SK-N-SH treated with all-trans-retinoic acid at 6 μM for 48 hours (cell line): ENCODE measurements at regions not wholly inside any gene's neighbourhood (a gene's known extent, or its start where the extent isn't known, plus 50 kb on each side); places are given as distances from the start of the nearest gene placed in this dataset.

Experiments used
- ATAC-seq: fragments of 200-7000 bp; cut with Tn5 transposase; 3 replicates; pipeline ENCODE4 v1.9.1; 2020; ENCODE audit warnings: mild to moderate bottlenecking, moderate library complexity
- ARNTL ChIP-seq: fragments of 450-650 bp; formaldehyde crosslinking; IDR thresholded peaks from 2 replicates; pipeline ENCODE4 v1.5.0; 2020; ENCODE audit warnings: low read depth, mild to moderate bottlenecking, moderate library complexity, borderline replicate concordance
- BACH2 ChIP-seq: fragments of 250-450 bp; sonication (Bioruptor Pico); IDR thresholded peaks from 2 replicates; pipeline ENCODE4 v1.9.0; 2021; ENCODE audit warnings: mild to moderate bottlenecking, borderline replicate concordance
- CREB5 ChIP-seq: fragments of 250-450 bp; sonication (Bioruptor Pico); IDR thresholded peaks from 2 replicates; pipeline ENCODE4 v1.5.1; 2020; ENCODE audit warnings: low read depth, mild to moderate bottlenecking, moderate library complexity
- CSDC2 ChIP-seq: fragments of 250-450 bp; sonication (Bioruptor Pico); IDR thresholded peaks from 2 replicates; pipeline ENCODE4 v1.5.0; 2020; ENCODE audit warnings: mild to moderate bottlenecking, moderate library complexity
- ESRRG ChIP-seq: fragments of 250-450 bp; sonication (Bioruptor Pico); IDR thresholded peaks from 2 replicates; pipeline ENCODE4 v1.6.1; 2021; ENCODE audit warnings: mild to moderate bottlenecking
- GLIS3 ChIP-seq: fragments of 250-450 bp; sonication (Bioruptor Pico); IDR thresholded peaks from 2 replicates; pipeline ENCODE4 v1.5.0; 2020; ENCODE audit warnings: mild to moderate bottlenecking, moderate library complexity
- ISL1 ChIP-seq: fragments of 250-450 bp; sonication (Bioruptor Pico); IDR thresholded peaks from 2 replicates; pipeline ENCODE4 v2.1.2; 2022; ENCODE audit warnings: mild to moderate bottlenecking, moderate library complexity
- OSR1 ChIP-seq: fragments of 250-450 bp; sonication (Bioruptor Pico); IDR thresholded peaks from 2 replicates; pipeline ENCODE4 v1.8.0; 2022; ENCODE audit warnings: moderate library complexity, mild to moderate bottlenecking, inconsistent platforms
- PPARA ChIP-seq: fragments of 250-450 bp; sonication (Bioruptor Pico); IDR thresholded peaks from 2 replicates; pipeline ENCODE4 v1.5.0; 2020; ENCODE audit warnings: mild to moderate bottlenecking, borderline replicate concordance
- RARB ChIP-seq: fragments of 250-450 bp; sonication (Bioruptor Pico); IDR thresholded peaks from 2 replicates; pipeline ENCODE4 v1.8.0; 2021; ENCODE audit warnings: mild to moderate bottlenecking, moderate library complexity
- SNAI2 ChIP-seq: fragments of 250-450 bp; sonication (Bioruptor Pico); IDR thresholded peaks from 2 replicates; pipeline ENCODE4 v1.5.0; 2020; ENCODE audit warnings: mild to moderate bottlenecking, moderate library complexity
- TCF4 ChIP-seq: fragments of 250-450 bp; sonication (Bioruptor Pico); IDR thresholded peaks from 2 replicates; pipeline ENCODE4 v1.8.0; 2021; ENCODE audit warnings: mild to moderate bottlenecking, moderate library complexity, borderline replicate concordance
- TOX ChIP-seq: fragments of 250-450 bp; sonication (Bioruptor Pico); IDR thresholded peaks from 2 replicates; pipeline ENCODE4 v1.8.0; 2021; ENCODE audit warnings: mild to moderate bottlenecking, moderate library complexity, borderline replicate concordance
- ZC3H10 ChIP-seq: fragments of 250-450 bp; sonication (Bioruptor Pico); IDR thresholded peaks from 2 replicates; pipeline ENCODE4 v1.5.1; 2021; ENCODE audit warnings: mild to moderate bottlenecking, moderate library complexity
- ZFP30 ChIP-seq: fragments of 450-650 bp; formaldehyde crosslinking; IDR thresholded peaks from 2 replicates; pipeline ENCODE4 v1.5.0; 2022; ENCODE audit warnings: mild to moderate bottlenecking, moderate library complexity
- ZNF565 ChIP-seq: fragments of 450-650 bp; formaldehyde crosslinking; conservative IDR thresholded peaks from 2 replicates; pipeline ENCODE4 v1.5.0; 2020; ENCODE audit warnings: low read depth, mild to moderate bottlenecking, moderate library complexity
- ZNF70 ChIP-seq: fragments of 450-650 bp; formaldehyde crosslinking; IDR thresholded peaks from 2 replicates; pipeline ENCODE4 v1.5.0; 2020; ENCODE audit warnings: mild to moderate bottlenecking, moderate library complexity
- ZNF8 ChIP-seq: fragments of 450-650 bp; formaldehyde crosslinking; IDR thresholded peaks from 2 replicates; pipeline ENCODE4 v1.5.0; 2020; ENCODE audit warnings: mild to moderate bottlenecking, moderate library complexity
- TF ChIP-seq, protein P1 (sequence below): fragments of 250-450 bp; sonication (Bioruptor Pico); IDR thresholded peaks from 2 replicates; pipeline ENCODE4 v1.8.0; 2021; ENCODE audit warnings: low read depth, mild to moderate bottlenecking, moderate library complexity, borderline replicate concordance
- TF ChIP-seq, protein P2 (sequence below): fragments of 250-450 bp; sonication (Bioruptor Pico); IDR thresholded peaks from 2 replicates; pipeline ENCODE4 v1.5.1; 2021; ENCODE audit warnings: mild to moderate bottlenecking, moderate library complexity
- TF ChIP-seq, protein P3 (sequence below): fragments of 250-450 bp; sonication (Bioruptor Pico); IDR thresholded peaks from 2 replicates; pipeline ENCODE4 v1.8.0; 2020; ENCODE audit warnings: mild to moderate bottlenecking, moderate library complexity, borderline replicate concordance

DNA sequence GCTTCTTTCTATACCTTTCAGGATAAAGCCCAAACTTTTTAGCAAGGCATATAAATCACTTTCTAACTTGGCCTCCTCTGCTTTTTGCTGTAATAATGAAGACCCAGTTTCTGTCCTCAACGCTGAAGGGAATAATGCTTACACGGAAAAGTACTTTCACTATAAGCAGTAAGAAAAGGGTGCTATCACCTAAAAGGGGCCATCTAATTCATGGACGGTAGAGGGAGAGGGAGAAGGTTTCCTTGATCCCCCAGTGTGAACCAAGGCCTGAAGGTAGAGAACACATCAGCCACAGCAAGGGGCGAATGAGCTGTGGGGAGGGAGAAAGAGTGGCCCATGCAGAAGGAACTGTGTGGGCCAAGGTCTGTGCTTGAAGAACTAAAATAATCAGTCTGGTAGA lies 417.7 kb upstream of the CLINT1 start:
- no peak for TF ChIP-seq CREB5 (CRISPR knock-in tag)
- TF ChIP-seq ZNF8 (CRISPR knock-in tag): no peak
- no peak for TF ChIP-seq OSR1
- TF ChIP-seq TCF4: no peak
- no peak for TF ChIP-seq TOX (CRISPR knock-in tag)
- no peak for TF ChIP-seq BACH2 (CRISPR knock-in tag)
- TF ChIP-seq ZFP30 (CRISPR knock-in tag): no peak
- no peak for ATAC-seq

- TF ChIP-seq OSR1: no peak
- TF ChIP-seq, protein P1, sequence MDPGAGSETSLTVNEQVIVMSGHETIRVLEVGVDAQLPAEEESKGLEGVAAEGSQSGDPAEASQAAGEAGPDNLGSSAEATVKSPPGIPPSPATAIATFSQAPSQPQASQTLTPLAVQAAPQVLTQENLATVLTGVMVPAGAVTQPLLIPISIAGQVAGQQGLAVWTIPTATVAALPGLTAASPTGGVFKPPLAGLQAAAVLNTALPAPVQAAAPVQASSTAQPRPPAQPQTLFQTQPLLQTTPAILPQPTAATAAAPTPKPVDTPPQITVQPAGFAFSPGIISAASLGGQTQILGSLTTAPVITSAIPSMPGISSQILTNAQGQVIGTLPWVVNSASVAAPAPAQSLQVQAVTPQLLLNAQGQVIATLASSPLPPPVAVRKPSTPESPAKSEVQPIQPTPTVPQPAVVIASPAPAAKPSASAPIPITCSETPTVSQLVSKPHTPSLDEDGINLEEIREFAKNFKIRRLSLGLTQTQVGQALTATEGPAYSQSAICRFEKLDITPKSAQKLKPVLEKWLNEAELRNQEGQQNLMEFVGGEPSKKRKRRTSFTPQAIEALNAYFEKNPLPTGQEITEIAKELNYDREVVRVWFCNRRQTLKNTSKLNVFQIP (CRISPR knock-in tag): no peak
- TF ChIP-seq, protein P2, sequence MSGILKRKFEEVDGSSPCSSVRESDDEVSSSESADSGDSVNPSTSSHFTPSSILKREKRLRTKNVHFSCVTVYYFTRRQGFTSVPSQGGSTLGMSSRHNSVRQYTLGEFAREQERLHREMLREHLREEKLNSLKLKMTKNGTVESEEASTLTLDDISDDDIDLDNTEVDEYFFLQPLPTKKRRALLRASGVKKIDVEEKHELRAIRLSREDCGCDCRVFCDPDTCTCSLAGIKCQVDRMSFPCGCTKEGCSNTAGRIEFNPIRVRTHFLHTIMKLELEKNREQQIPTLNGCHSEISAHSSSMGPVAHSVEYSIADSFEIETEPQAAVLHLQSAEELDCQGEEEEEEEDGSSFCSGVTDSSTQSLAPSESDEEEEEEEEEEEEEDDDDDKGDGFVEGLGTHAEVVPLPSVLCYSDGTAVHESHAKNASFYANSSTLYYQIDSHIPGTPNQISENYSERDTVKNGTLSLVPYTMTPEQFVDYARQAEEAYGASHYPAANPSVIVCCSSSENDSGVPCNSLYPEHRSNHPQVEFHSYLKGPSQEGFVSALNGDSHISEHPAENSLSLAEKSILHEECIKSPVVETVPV (CRISPR knock-in tag): no peak
- TF ChIP-seq ARNTL (CRISPR knock-in tag): no peak
- ATAC-seq: no peak
These were observed 416.6 kb upstream of the CLINT1 start for GRCh38 chr5:158275511-158275910.

DNA sequence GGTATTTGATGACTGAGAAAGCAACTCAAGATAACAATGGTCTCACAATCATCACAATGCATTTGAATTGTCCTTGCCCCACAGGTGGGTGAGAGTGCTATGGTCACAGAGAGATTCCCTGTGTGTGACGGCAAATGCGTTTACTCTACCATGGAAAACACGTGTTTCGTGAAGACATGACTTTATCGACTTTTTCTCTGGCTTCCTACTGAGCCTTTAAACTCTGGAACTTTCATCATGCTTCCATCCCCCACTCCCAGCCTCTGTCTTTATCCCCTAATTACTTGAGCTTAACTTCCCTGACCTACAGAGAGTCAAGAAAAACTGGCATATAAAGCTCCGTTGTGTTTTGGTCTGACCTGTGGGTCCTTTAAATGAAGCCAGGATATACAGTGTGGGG lies 414.1 kb upstream of the CLINT1 start:
- no peak for ATAC-seq
- TF ChIP-seq SNAI2 (CRISPR knock-in tag) (no peak), ZC3H10 (CRISPR knock-in tag) (no peak), ZNF565 (CRISPR knock-in tag) (no peak), ZNF8 (CRISPR knock-in tag) (no peak), ISL1 (CRISPR knock-in tag) (no peak), CSDC2 (CRISPR knock-in tag) (no peak), CREB5 (CRISPR knock-in tag) (no peak), TCF4 (no peak), TOX (CRISPR knock-in tag) (no peak), RARB (CRISPR knock-in tag) (no peak), ZNF70 (CRISPR knock-in tag) (no peak), ESRRG (CRISPR knock-in tag) (no peak), GLIS3 (no peak)
- TF ChIP-seq, protein P1 (CRISPR knock-in tag): no peak
- TF ChIP-seq, protein P3, sequence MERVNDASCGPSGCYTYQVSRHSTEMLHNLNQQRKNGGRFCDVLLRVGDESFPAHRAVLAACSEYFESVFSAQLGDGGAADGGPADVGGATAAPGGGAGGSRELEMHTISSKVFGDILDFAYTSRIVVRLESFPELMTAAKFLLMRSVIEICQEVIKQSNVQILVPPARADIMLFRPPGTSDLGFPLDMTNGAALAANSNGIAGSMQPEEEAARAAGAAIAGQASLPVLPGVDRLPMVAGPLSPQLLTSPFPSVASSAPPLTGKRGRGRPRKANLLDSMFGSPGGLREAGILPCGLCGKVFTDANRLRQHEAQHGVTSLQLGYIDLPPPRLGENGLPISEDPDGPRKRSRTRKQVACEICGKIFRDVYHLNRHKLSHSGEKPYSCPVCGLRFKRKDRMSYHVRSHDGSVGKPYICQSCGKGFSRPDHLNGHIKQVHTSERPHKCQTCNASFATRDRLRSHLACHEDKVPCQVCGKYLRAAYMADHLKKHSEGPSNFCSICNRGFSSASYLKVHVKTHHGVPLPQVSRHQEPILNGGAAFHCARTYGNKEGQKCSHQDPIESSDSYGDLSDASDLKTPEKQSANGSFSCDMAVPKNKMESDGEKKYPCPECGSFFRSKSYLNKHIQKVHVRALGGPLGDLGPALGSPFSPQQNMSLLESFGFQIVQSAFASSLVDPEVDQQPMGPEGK (CRISPR knock-in tag): no peak

- TF ChIP-seq, protein P3 (CRISPR knock-in tag): no peak
- TF ChIP-seq, protein P1 (CRISPR knock-in tag): no peak
- TF ChIP-seq PPARA (CRISPR knock-in tag) (no peak), CREB5 (CRISPR knock-in tag) (no peak), GLIS3 (no peak), RARB (CRISPR knock-in tag) (no peak), ZNF70 (CRISPR knock-in tag) (no peak)
- TF ChIP-seq, all 23 proteins: peak for 0
- ATAC-seq: no peak
These were observed 413.5 kb upstream of the CLINT1 start for GRCh38 chr5:158272409-158272808.
